Activated naive CD4-positive, alpha-beta T cell treated with anti-CD3 and anti-CD28 coated beads, Interleukin-2, amount 50 U/mL, for 72 hours (primary cell): ENCODE measurements at regions not wholly inside any gene's neighbourhood (a gene's known extent, or its start where the extent isn't known, plus 50 kb on each side); places are given as distances from the start of the nearest gene placed in this dataset.
A peak's percentile ranks its signal among the peaks of the same experiment; 100 is the strongest.

Experiments used
- ATAC-seq, 2 donors: fragments of 150-1000 bp; cut with Tn5 transposase; 2 replicates each; pipeline ENCODE4 v1.10.0; 2021; ENCODE audit warnings: mild to moderate bottlenecking in 2 of 2, moderate library complexity in 2 of 2
- DNase-seq, 2 donors: peaks; one replicate each; pipeline ENCODE4 v3.0.0; 2021 to 2022; ENCODE audit warnings: low spot score in 2 of 2
- H3K27ac Mint-ChIP-seq, 2 donors: one replicate each; pipeline ENCODE4 v1.8.0; 2022; ENCODE audit warnings: mild to moderate bottlenecking in 2 of 2, mixed read lengths in 2 of 2
- H3K36me3 Mint-ChIP-seq, 2 donors: one replicate each; pipeline ENCODE4 v1.8.0; 2022; ENCODE audit warnings: mixed read lengths in 2 of 2
- H3K9me3 Mint-ChIP-seq, 2 donors: one replicate each; pipeline ENCODE4 v1.8.0; 2022; ENCODE audit warnings: mixed read lengths in 2 of 2

DNA sequence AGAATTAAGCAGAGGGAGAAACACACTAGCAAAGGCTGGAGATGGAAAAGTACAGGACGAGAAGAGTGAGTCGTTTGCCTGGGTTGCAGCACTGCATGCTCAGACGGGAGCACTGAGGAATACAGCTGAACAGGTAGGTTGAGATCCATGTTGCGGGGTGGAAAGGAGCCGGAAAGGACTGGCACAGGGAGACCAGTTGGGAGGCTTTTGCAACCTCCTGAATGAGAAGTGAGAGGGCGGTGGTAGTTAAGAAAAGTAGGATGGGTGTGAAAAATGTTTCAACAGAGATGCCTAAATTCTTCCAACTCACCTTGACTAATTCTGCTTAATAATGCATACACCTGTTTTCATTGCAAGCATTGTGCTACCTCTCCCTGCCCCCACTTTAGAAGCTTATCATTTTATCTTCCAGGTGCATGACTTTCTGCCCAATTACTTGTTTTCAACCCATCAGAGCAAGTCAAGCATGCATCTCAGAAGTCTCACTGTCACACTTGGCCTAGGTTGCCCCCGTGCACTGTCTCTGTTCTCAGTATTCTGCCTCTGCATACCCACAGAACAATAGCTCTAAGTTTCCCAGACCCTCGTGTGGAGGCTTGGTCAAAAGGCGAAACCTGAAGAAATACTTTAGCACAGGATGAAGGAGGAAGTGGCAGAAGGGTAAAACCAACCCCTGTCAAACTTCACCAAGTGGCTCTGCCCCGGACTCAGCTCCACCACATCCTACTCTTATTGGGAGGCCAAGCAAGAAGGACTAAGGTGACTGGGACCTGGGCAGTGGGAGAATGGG lies 199.3 kb upstream of the BCL6 start:
- ATAC-seq (no peak), DNase-seq (no peak)
- H3K9me3 Mint-ChIP-seq: no peaks in the 10 kb centered on the region
- no peaks in the 10 kb centered on the region for H3K36me3 Mint-ChIP-seq
- no peak overlapping the region for H3K27ac Mint-ChIP-seq

GRCh38 chr3:187945374-187945773 lies 200.1 kb upstream of the BCL6 start:
- Mint-ChIP-seq H3K27ac (no peak overlapping the region), H3K9me3 (no peaks in the 10 kb centered on the region), H3K36me3 (no peaks in the 10 kb centered on the region)
- ATAC-seq (no peak), DNase-seq (no peak)

GRCh38 chr3:187946163-187946691 lies 201.0 kb upstream of the BCL6 start:
- DNase-seq (no peak), ATAC-seq (no peak)
- Mint-ChIP-seq H3K36me3 (no peaks in the 10 kb centered on the region), H3K27ac (no peak overlapping the region), H3K9me3 (peaks cover 0 to 4% of the 10 kb centered on the region in 2 donors)

DNA sequence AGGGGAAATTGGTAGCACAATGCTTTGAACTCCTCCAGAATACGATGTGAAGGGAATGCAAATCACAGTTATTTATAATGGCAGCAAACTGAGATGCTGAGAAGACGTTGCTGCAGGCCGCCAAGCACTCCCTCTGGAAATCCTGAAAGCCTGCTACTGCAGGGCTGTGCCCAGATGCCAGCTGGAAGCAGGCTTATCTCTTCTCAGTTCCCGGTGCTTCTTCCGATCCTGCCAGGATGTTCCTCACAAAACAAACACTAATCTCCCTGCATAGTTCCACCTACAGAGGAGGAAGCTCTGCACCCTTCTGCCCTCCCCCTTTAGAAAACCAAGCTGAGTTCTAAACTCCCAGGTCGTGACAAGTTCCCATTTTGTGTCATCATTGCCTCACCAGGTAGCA lies 201.7 kb upstream of the BCL6 start:
- Mint-ChIP-seq H3K36me3 (no peaks in the 10 kb centered on the region), H3K27ac (no peak overlapping the region), H3K9me3 (peaks cover 0 to 4% of the 10 kb centered on the region in 2 donors)
- no peak for DNase-seq
- ATAC-seq: no peak

DNA sequence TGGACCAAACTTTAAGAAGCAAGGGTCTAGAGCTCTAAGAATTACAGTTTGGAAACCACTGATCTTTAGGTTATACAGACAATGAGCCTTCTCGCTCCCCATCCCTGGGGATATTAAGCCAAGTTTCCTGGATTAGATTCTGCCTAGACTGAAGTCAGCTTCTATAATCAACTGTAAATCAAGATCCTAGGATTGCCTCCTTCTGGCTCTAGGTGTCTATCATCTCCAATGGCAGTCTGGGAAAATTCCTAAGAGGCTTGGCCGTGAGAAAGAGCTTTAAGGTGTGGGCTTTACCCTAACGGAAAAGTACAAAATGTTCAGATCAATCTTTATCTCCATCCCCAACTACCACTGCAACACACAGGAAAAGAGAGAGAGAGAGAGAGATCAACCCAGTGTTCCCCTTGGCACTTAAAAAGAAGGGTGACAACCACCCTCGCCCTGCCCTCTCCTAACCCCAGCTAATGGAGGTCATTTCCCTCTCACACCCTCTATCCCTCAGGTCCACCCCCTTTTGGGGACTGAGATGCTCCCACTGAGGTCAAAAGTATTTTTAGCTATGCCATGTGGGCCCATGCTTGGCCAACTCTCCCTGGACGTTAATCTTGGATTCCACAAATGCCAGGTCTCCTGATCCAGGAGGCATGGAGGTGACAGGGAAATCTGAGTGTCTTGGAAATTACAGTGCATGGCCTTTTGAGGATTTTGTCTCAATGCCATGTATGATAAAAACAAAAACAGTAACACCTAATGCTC lies 202.8 kb upstream of the BCL6 start:
- no peak overlapping the region for H3K27ac Mint-ChIP-seq
- no peak for ATAC-seq

DNA sequence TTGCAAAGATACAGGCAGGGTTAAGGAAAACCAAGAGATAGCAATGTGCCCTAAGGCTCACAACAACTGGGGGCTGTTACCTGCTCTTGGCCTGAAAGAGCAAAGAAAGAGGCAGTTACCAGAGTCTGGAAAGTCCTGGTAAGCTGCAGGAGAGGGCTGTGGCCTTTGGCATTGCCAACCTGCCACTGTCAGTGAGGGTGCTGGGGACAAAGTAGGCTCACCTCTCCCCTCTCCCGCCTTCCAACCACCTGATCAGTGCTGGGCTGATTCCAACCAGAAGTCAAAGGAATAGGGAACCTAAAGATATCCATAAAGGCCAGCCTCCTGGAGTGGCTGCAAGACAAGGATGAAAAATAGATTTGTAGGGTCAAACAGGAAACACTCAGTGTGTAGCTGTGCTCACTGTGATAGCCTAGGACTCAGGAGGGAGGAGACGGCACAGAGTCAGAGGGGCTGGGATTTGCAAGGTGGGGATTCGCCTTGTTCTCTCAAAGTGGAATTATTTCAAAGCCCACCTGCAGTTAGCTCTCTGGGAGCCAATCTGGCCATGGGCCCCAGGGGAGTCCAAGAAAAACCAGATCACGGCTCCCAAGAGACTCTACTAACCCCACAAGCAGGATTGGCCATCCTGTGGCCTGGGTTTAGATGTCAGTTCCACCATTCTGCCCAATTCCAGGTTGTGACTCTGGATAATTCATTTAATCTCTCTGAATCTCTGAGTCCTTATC lies 204.0 kb upstream of the BCL6 start:
- no peaks in the 10 kb centered on the region for H3K36me3 Mint-ChIP-seq
- no peak for ATAC-seq
- peaks cover 0 to 4% of the 10 kb centered on the region in 2 donors for H3K9me3 Mint-ChIP-seq
- no peak for DNase-seq
- no peak overlapping the region for H3K27ac Mint-ChIP-seq

More for the DNA sequence above, 202.8 kb upstream of the BCL6 start:
- no peaks in the 10 kb centered on the region for H3K36me3 Mint-ChIP-seq
- H3K9me3 Mint-ChIP-seq: peaks cover 0 to 4% of the 10 kb centered on the region in 2 donors
- DNase-seq: no peak

GRCh38 chr3:187950671-187951070 lies 203.3 kb upstream of the LPP start:
- DNase-seq (no peak), ATAC-seq (no peak)
- Mint-ChIP-seq H3K27ac (no peak overlapping the region), H3K36me3 (peaks cover 0 to 2% of the 10 kb centered on the region in 2 donors), H3K9me3 (peaks cover 0 to 6% of the 10 kb centered on the region in 2 donors)

GRCh38 chr3:187951452-187952190 lies 202.3 kb upstream of the LPP start:
- no peak for DNase-seq
- Mint-ChIP-seq H3K27ac (no peak overlapping the region), H3K36me3 (peaks cover 0 to 8% of the 10 kb centered on the region in 2 donors), H3K9me3 (peaks cover 0 to 12% of the 10 kb centered on the region in 2 donors)
- no peak for ATAC-seq

DNA sequence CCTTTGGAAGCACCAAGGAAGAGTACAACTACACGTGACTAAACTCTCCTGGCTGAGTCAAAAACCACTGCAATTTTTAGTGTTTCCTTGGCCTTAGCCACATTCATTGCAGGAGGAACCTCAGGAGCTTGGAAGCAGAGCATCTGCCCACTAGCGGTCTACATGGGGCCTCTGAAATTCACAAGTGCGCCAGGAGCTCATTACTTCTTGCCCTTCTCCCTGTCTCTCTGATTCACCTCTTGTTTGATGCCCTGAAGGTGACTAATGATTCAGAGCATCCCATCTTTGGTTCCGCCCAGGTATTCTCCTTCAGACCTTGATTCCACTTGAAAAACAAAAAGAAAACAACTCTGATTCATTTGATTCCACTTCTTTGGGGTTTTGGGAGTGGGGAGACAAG lies 201.1 kb upstream of the LPP start:
- ATAC-seq: peak in 1 of 2 donors; percentile 44
- no peak for DNase-seq
- Mint-ChIP-seq H3K27ac (no peak overlapping the region), H3K9me3 (peaks cover 0 to 12% of the 10 kb centered on the region in 2 donors), H3K36me3 (peaks cover 0 to 8% of the 10 kb centered on the region in 2 donors)

DNA sequence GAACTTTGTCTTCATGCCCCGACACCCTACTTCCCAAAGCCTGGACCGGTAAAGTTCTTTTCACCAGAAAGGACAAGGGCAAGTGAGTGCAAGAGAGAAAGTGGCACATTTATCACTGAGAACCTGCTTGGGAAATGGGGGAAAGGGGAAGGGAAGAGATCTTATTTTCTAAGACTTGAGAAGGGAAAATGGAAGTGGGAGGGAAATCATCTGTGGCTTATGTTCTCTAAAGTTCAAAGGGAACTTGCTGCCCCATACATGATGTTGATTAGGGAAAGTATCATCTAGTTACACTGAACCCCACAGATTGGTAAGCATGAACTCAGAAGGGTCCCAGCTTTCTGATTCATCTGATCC lies 199.5 kb upstream of the LPP start:
- DNase-seq: no peak
- peaks cover 0 to 12% of the 10 kb centered on the region in 2 donors for H3K9me3 Mint-ChIP-seq
- peaks cover 0 to 8% of the 10 kb centered on the region in 2 donors for H3K36me3 Mint-ChIP-seq
- no peak overlapping the region for H3K27ac Mint-ChIP-seq
- ATAC-seq: no peak

- Mint-ChIP-seq H3K36me3 (peaks cover 0 to 8% of the 10 kb centered on the region in 2 donors), H3K27ac (no peak overlapping the region), H3K9me3 (peaks cover 0 to 12% of the 10 kb centered on the region in 2 donors)
- DNase-seq (no peak), ATAC-seq (no peak)
Observed at GRCh38 chr3:187954873-187955586, 198.9 kb upstream of the LPP start.

DNA sequence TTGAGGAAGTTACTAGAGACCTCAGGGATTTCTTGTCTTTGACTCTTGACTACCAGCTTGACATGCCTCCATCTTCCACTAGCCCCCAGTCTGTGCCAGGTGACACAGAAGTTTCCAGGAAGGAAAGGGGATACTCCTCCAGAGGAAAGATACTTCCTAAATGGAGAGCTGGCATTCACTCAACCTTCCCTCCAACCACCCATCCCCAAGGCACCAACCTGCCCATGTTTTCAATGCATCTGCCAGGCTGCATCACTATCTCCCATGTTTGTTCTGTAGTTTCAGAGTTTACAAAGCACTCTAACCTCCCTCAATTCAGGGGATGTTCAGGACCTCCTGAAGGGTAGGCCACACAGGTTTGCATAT lies 198.4 kb upstream of the LPP start:
- Mint-ChIP-seq H3K27ac (no peak overlapping the region), H3K36me3 (peaks cover 0 to 8% of the 10 kb centered on the region in 2 donors), H3K9me3 (peaks cover 0 to 12% of the 10 kb centered on the region in 2 donors)
- DNase-seq (no peak), ATAC-seq (no peak)

DNA sequence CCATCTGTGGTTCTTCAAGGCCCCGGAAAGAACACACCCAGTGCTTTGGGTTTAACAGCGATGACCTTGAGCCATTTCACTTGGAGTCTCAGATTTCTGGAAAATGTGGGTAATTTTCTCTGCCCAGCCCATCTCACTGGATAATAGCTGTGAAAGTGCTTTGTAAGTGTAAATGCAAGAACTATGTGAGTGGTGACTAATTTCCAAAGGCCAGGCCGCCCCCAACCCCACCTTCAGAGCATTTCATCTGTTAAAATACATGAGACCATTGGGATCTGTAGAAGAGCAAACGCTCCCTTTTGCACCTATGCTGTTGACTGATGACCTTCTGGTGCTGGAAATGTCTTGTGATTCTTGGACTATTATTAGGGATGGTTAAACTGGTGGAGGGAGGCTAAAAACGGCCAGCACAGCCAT lies 196.8 kb upstream of the LPP start:
- Mint-ChIP-seq H3K36me3 (peaks cover 0 to 8% of the 10 kb centered on the region in 2 donors), H3K27ac (no peak overlapping the region), H3K9me3 (peaks cover 0 to 8% of the 10 kb centered on the region in 2 donors)
- ATAC-seq (peak in 1 of 2 donors; percentile 28), DNase-seq (no peak)

DNA sequence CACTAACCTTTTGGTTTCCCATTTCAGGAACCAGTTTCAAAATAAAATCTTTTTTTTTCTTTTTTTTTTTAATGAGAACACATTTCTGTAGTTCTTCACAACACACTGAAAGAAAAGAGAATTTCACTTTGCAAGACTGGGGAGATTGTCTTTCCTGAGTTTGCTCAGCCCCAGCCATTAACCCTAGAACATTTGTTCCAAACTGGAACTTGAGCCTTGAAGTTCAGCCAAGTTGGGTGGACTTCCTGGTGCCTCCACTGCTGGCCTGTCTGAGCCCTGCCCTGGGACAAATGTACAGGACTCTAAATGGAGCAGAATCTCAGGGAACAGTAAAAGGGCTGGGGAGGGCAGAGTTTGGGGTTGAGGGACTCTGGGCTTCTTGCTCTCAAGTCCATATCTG lies 196.4 kb upstream of the LPP start:
- Mint-ChIP-seq H3K9me3 (peaks cover 0 to 8% of the 10 kb centered on the region in 2 donors), H3K36me3 (peaks cover 0 to 8% of the 10 kb centered on the region in 2 donors), H3K27ac (no peak overlapping the region)
- ATAC-seq: peak in 1 of 2 donors; percentile 30
- DNase-seq: no peak

GRCh38 chr3:187958432-187959003 lies 195.4 kb upstream of the LPP start:
- Mint-ChIP-seq H3K36me3 (peaks cover 0 to 8% of the 10 kb centered on the region in 2 donors), H3K27ac (peak overlapping the region; percentile 44 to 91), H3K9me3 (peaks cover 0 to 8% of the 10 kb centered on the region in 2 donors)
- ATAC-seq: peak; percentile 45 to 59
- DNase-seq: peak in 1 of 2 donors; percentile 33
